ENCODE measurements at regions not wholly inside any gene's neighbourhood (a gene's known extent, or its start where the extent isn't known, plus 50 kb on each side); places are given as distances from the start of the nearest gene placed in this dataset.
A peak's percentile ranks its signal among the peaks of the same experiment; 100 is the strongest.

- TF ChIP-seq PAXIP1 (CRISPR knock-in tag; conservative IDR thresholded peaks at IDR 0.05) (peak; percentile 76), KLF15 (CRISPR knock-in tag; IDR thresholded peaks at IDR 0.05; ENCODE audit: borderline replicate concordance) (no peak), MYC (CRISPR knock-in tag; IDR thresholded peaks at IDR 0.05; ENCODE audit: borderline replicate concordance) (peak; percentile 91; the same call in 1 of the 2 replicates), FLYWCH1 (CRISPR knock-in tag; IDR thresholded peaks at IDR 0.05) (no peak), MXD4 (CRISPR knock-in tag; IDR thresholded peaks at IDR 0.05) (peak; percentile 76), SNAPC2 (CRISPR knock-in tag; IDR thresholded peaks at IDR 0.05) (0 out of 2 replicates have a peak, but pooled peaks have one; percentile 73), ZNF761 (CRISPR knock-in tag; conservative IDR thresholded peaks at IDR 0.05) (peak; percentile 59; the same call in 1 of the 2 replicates), ZNF574 (CRISPR knock-in tag; IDR thresholded peaks at IDR 0.05) (peak; percentile 92), THAP9 (CRISPR knock-in tag; IDR thresholded peaks at IDR 0.05; ENCODE audit: borderline replicate concordance) (0 out of 2 replicates have a peak, but pooled peaks have one; percentile 63), CREB3 (CRISPR knock-in tag; IDR thresholded peaks at IDR 0.05) (no peak), NFAT5 (CRISPR knock-in tag; IDR thresholded peaks at IDR 0.05) (no peak), ZNF121 (CRISPR knock-in tag; IDR thresholded peaks at IDR 0.05) (peak; percentile 93)
These were observed 182.7 kb upstream of the GLI2 start (continued) for GRCh38 chr2:120552800-120553481.
